Liver (tissue), 8 donors: ENCODE measurements at regions not wholly inside any gene's neighbourhood (a gene's known extent, or its start where the extent isn't known, plus 50 kb on each side); places are given as distances from the start of the nearest gene placed in this dataset.
"Not testable (repeated sequence)": the region's sequence is repeated elsewhere in the genome, so short reads cannot be mapped to it uniquely, and the experiment has no call there.

Source experiments
- DNase-seq: peaks from one replicate; pipeline ENCODE4 v3.0.0-alpha.2; 2017; ENCODE audit warnings: low spot score
- H3K27ac ChIP-seq, 2 donors: one replicate each; pipeline ENCODE4 v1.7.0; 2013; ENCODE audit warnings: inconsistent platforms in 2 of 2, low read length in 2 of 2, control low read depth in 1 of 2, low read depth in 1 of 2, mild to moderate bottlenecking in 1 of 2
- H3K27me3 ChIP-seq, 4 donors: one replicate each; pipeline versions ENCODE4 v1.6.1 to v1.7.0; 2013; ENCODE audit warnings: low read length in 3 of 4, inconsistent platforms in 1 of 4, mild to moderate bottlenecking in 1 of 4, moderate library complexity in 1 of 4; ENCODE audit not compliant: control insufficient read depth in 4 of 4, insufficient read depth in 4 of 4
- H3K36me3 ChIP-seq, 4 donors: one replicate each; pipeline versions ENCODE4 v1.6.1 to v1.7.0; 2013; ENCODE audit warnings: low read length in 3 of 4, mild to moderate bottlenecking in 3 of 4, low read depth in 1 of 4, moderate library complexity in 1 of 4; ENCODE audit not compliant: control insufficient read depth in 4 of 4, insufficient read depth in 3 of 4
- H3K4me1 ChIP-seq, 4 donors: one replicate each; pipeline versions ENCODE4 v1.6.1 to v1.7.0; 2013; ENCODE audit warnings: low read length in 3 of 4, mild to moderate bottlenecking in 3 of 4, moderate library complexity in 1 of 4; ENCODE audit not compliant: control insufficient read depth in 4 of 4, insufficient read depth in 4 of 4
- H3K4me3 ChIP-seq, 3 donors: one replicate each; pipeline versions ENCODE4 v1.6.1 to v1.7.0; 2013; ENCODE audit warnings: low read length in 3 of 3, control low read depth in 1 of 3, low read depth in 1 of 3, mild to moderate bottlenecking in 1 of 3
- H3K9ac ChIP-seq, 2 donors: one replicate each; pipeline ENCODE4 v1.7.0; 2013; ENCODE audit warnings: low read length in 2 of 2, mild to moderate bottlenecking in 2 of 2, moderate library complexity in 2 of 2, control low read depth in 1 of 2, low read depth in 1 of 2
- H3K9me3 ChIP-seq, 4 donors: one replicate each; pipeline versions ENCODE4 v1.6.1 to v1.7.0; 2013; ENCODE audit warnings: low read length in 3 of 4; ENCODE audit not compliant: control insufficient read depth in 4 of 4
- ATF3 ChIP-seq: IDR thresholded peaks from 2 replicates; pipeline ENCODE4 v1.6.1; 2016; ENCODE audit warnings: antibody characterized with exemption
- CTCF ChIP-seq: fragments of 150-350 bp; IDR thresholded peaks from 2 replicates; pipeline ENCODE4 v1.5.1; 2017; ENCODE audit warnings: improper control_type of control experiment, low read depth, low read length; ENCODE audit not compliant: missing input control
- FOXA1 ChIP-seq: IDR thresholded peaks from 2 replicates; pipeline ENCODE4 v1.6.1; 2016; ENCODE audit warnings: antibody characterized with exemption
- FOXA2 ChIP-seq: IDR thresholded peaks from 2 replicates; pipeline ENCODE4 v1.6.1; 2016; ENCODE audit warnings: antibody characterized with exemption
- HNF4G ChIP-seq: IDR thresholded peaks from 2 replicates; pipeline ENCODE4 v1.6.1; 2016; ENCODE audit warnings: antibody characterized with exemption
- JUND ChIP-seq, 2 donors: IDR thresholded peaks; 2 replicates each; pipeline ENCODE4 v1.6.1; 2016; ENCODE audit warnings: antibody characterized with exemption in 2 of 2
- MAX ChIP-seq: IDR thresholded peaks from 2 replicates; pipeline ENCODE4 v1.6.1; 2016; ENCODE audit warnings: antibody characterized with exemption
- NR2F2 ChIP-seq: IDR thresholded peaks from 2 replicates; pipeline ENCODE4 v1.6.1; 2016; ENCODE audit warnings: antibody characterized with exemption
- RAD21 ChIP-seq, 2 donors: IDR thresholded peaks; 2 replicates each; pipeline ENCODE4 v1.6.1; 2016; ENCODE audit warnings: antibody characterized with exemption in 2 of 2, mild to moderate bottlenecking in 2 of 2
- REST ChIP-seq: IDR thresholded peaks from 2 replicates; pipeline ENCODE4 v1.6.1; 2016; ENCODE audit warnings: antibody characterized with exemption, mild to moderate bottlenecking
- RXRA ChIP-seq, 2 donors: IDR thresholded peaks; 2 replicates each; pipeline ENCODE4 v1.6.1; 2017 to 2018; ENCODE audit warnings: antibody characterized with exemption in 2 of 2, mild to moderate bottlenecking in 1 of 2
- SP1 ChIP-seq: IDR thresholded peaks from 2 replicates; pipeline ENCODE4 v1.6.1; 2018; ENCODE audit warnings: antibody characterized with exemption, mild to moderate bottlenecking
- ZBTB33 ChIP-seq: IDR thresholded peaks from 2 replicates; pipeline ENCODE4 v1.6.1; 2016; ENCODE audit warnings: antibody characterized with exemption
- WGBS: extraction: QIAGEN DNeasy Blood & Tissue Kit; methylation state at CpG from one replicate; pipeline ENCODE4 v1.1.7; 2013; 5-methylcytosine and 5-hydroxymethylcytosine counted together
- donor health status: healthy.
- donor health status: healthy.
- donor health status: healthy.
- donor health status: healthy.
- donor health status: healthy.

GRCh38 chr21:14629461-14629860 is 83.3 kb upstream of the SAMSN1 start:
- Histone ChIP-seq H3K9ac (no peak overlapping the region), H3K4me1 (no peaks in the 10 kb centered on the region), H3K27ac (no peak overlapping the region), H3K4me3 (no peak overlapping the region), H3K9me3 (no peaks in the 10 kb centered on the region), H3K27me3 (peaks cover 0 to 2% (median 0%) of the 10 kb centered on the region in 4 donors), H3K36me3 (no peaks in the 10 kb centered on the region)
- no peak for DNase-seq
- WGBS, result 78% methylated on average over 5 of the region's 5 CpGs
- TF ChIP-seq ZBTB33, result no peak
- no peak for TF ChIP-seq CTCF
- TF ChIP-seq FOXA1, result no peak
- TF ChIP-seq JUND (IDR thresholded peaks at IDR 0.05), result no peak

GRCh38 chr21:14623079-14623478 is 77.0 kb upstream of the SAMSN1 start:
- H3K4me3 ChIP-seq, DNase-seq, H3K9ac ChIP-seq, H3K27me3 ChIP-seq, H3K9me3 ChIP-seq, H3K27ac ChIP-seq, H3K4me1 ChIP-seq, H3K36me3 ChIP-seq: not testable (repeated sequence)
- WGBS, result 73% methylated on average over 3 of the region's 3 CpGs

- H3K9me3 ChIP-seq, result no peaks in the 10 kb centered on the region
- H3K9ac ChIP-seq, result no peak overlapping the region
- WGBS, result 35% methylated on average over 2 of the region's 2 CpGs
- H3K4me1 ChIP-seq, result no peaks in the 10 kb centered on the region
- no peaks in the 10 kb centered on the region for H3K36me3 ChIP-seq
- no peak overlapping the region for H3K27ac ChIP-seq
- H3K4me3 ChIP-seq, result no peak overlapping the region
- no peak for DNase-seq
- H3K27me3 ChIP-seq, result no peaks in the 10 kb centered on the region
- TF ChIP-seq HNF4G (no peak), SP1 (no peak), FOXA1 (no peak), ATF3 (no peak)
Observed at GRCh38 chr21:14620152-14620551, 74.0 kb upstream of the SAMSN1 start.

- 77% methylated on average over 2 of the region's 2 CpGs for WGBS
- no peak for DNase-seq
- no peak overlapping the region for H3K4me3 ChIP-seq
- no peaks in the 10 kb centered on the region for H3K4me1 ChIP-seq
- no peaks in the 10 kb centered on the region for H3K36me3 ChIP-seq
- no peaks in the 10 kb centered on the region for H3K27me3 ChIP-seq
- H3K9me3 ChIP-seq, result no peaks in the 10 kb centered on the region
- no peak overlapping the region for H3K9ac ChIP-seq
- TF ChIP-seq NR2F2 (no peak), FOXA2 (no peak), ZBTB33 (no peak), MAX (no peak), REST (no peak), RXRA (IDR thresholded peaks at IDR 0.05) (no peak), RAD21 (IDR thresholded peaks at IDR 0.05) (no peak)
- no peak overlapping the region for H3K27ac ChIP-seq
Observed at GRCh38 chr21:14617871-14618270, 71.8 kb upstream of the SAMSN1 start.
